ENCODE measurements at regions not wholly inside any gene's neighbourhood (a gene's known extent, or its start where the extent isn't known, plus 50 kb on each side); places are given as distances from the start of the nearest gene placed in this dataset.

DNA sequence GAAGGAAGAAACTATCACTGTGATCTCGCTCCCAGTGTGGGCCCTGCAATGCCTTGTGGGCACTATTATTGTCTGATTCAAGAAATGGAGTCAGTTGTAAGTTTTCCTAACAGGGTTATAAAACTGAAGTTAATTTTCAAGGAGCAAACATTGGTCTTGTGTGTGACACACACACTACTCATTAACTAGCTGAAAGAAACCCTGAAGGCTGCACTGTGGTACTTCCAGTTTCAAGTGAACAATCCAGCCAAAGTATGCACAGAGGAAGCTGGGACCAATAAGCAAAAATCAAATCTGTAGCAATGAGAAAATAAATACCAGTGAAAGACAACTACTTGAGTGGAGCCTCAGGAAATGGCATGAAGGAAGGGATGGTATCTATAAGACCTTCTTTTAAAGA lies 506.6 kb upstream of the POT1 start:
- H3K4me3 ChIP-seq, result no peak overlapping the region
- no peaks in the 10 kb centered on the region for H3K4me1 ChIP-seq (ENCODE audit: control insufficient read depth in 1 of 2, low read depth in 2 of 2)
- ATAC-seq (ENCODE audit: insufficient number of reproducible peaks, low FRiP score, low read depth) (no peak), DNase-seq (ENCODE audit: low spot score) (no peak)
- H3K27me3 ChIP-seq (replicated peaks; ENCODE audit: insufficient read depth), result no peaks in the 10 kb centered on the region
- H3K27ac ChIP-seq, result no peak overlapping the region
- H3K9me3 ChIP-seq, result no peaks in the 10 kb centered on the region
- TF ChIP-seq, protein P1, sequence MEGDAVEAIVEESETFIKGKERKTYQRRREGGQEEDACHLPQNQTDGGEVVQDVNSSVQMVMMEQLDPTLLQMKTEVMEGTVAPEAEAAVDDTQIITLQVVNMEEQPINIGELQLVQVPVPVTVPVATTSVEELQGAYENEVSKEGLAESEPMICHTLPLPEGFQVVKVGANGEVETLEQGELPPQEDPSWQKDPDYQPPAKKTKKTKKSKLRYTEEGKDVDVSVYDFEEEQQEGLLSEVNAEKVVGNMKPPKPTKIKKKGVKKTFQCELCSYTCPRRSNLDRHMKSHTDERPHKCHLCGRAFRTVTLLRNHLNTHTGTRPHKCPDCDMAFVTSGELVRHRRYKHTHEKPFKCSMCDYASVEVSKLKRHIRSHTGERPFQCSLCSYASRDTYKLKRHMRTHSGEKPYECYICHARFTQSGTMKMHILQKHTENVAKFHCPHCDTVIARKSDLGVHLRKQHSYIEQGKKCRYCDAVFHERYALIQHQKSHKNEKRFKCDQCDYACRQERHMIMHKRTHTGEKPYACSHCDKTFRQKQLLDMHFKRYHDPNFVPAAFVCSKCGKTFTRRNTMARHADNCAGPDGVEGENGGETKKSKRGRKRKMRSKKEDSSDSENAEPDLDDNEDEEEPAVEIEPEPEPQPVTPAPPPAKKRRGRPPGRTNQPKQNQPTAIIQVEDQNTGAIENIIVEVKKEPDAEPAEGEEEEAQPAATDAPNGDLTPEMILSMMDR (IDR thresholded peaks at IDR 0.05), result no peak
- no peaks in the 10 kb centered on the region for H3K36me3 ChIP-seq

DNA sequence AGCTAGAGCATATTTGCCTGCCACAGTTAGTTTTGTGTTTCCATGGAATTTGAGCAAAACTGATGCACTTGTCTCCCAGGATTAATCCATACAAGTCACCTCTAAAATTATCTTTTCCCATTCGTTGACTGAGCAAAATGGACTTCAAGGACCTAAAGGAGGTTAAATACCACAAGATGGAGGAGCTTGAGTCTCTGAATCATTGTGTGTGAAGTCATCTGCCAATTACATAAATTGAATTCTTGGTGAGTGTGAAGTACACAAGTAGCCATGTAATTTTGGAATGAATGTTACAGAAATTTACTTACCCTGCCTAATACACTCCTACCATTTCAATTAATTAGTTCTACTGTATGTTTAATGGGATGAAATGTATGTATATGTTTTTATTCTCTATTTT lies 501.7 kb upstream of the POT1 start:
- ATAC-seq (ENCODE audit: insufficient number of reproducible peaks, low FRiP score, low read depth) (no peak), DNase-seq (ENCODE audit: low spot score) (no peak)
- Histone ChIP-seq H3K27ac (no peak overlapping the region), H3K27me3 (replicated peaks; ENCODE audit: insufficient read depth) (no peaks in the 10 kb centered on the region), H3K36me3 (no peaks in the 10 kb centered on the region), H3K9me3 (no peaks in the 10 kb centered on the region), H3K4me3 (no peak overlapping the region), H3K4me1 (ENCODE audit: control insufficient read depth in 1 of 2, low read depth in 2 of 2) (no peaks in the 10 kb centered on the region)
- TF ChIP-seq, protein P1 (IDR thresholded peaks at IDR 0.05), result no peak

DNA sequence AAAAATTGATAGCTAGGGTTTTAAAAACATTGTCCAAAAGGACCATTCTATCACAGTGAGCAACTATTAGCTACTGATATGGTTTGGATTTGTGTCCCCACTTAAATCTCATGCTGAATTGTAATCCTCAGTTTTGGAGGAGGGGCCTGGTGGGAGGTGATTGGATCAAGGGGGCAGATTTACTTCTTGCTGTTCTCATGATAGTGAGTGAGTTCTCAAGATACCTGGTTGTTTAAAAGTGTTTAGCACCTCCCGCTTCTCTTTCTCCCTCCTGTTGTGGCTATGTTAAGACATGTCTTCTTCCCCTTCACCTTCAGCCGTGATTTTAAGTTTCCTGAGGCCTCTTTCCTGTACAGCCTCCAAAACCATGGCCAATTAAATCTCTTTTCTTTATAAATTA lies 500.4 kb upstream of the POT1 start:
- H3K9me3 ChIP-seq, result no peaks in the 10 kb centered on the region
- DNase-seq (ENCODE audit: low spot score) (no peak), ATAC-seq (ENCODE audit: insufficient number of reproducible peaks, low FRiP score, low read depth) (no peak)
- H3K4me3 ChIP-seq, result no peak overlapping the region
- H3K27me3 ChIP-seq (replicated peaks; ENCODE audit: insufficient read depth), result no peaks in the 10 kb centered on the region
- H3K27ac ChIP-seq, result no peak overlapping the region
- H3K4me1 ChIP-seq (ENCODE audit: control insufficient read depth in 1 of 2, low read depth in 2 of 2), result no peaks in the 10 kb centered on the region
- H3K36me3 ChIP-seq, result no peaks in the 10 kb centered on the region
- TF ChIP-seq, protein P1 (IDR thresholded peaks at IDR 0.05), result no peak

DNA sequence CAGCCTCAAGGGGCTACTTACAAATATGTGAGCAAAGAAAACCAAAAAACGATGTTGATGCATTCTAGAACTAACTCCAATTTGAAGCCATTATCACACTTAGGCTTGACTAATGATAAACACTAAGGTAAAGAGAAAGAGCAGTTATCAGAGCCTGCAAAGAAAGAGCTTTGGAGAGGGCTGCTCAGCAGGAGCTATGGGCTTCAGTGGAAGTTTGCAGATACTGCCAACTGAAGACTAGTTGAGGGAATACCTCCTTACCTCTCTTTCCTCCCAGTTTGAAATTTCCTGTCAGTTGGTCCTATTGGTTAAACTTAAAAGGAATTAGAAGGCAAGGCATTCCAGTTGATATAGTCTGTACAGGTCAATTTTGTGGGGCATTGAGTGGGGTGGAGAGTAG lies 498.1 kb upstream of the POT1 start:
- Histone ChIP-seq H3K27me3 (replicated peaks; ENCODE audit: insufficient read depth) (no peaks in the 10 kb centered on the region), H3K9me3 (no peaks in the 10 kb centered on the region), H3K27ac (no peak overlapping the region), H3K4me3 (no peak overlapping the region), H3K36me3 (no peaks in the 10 kb centered on the region), H3K4me1 (ENCODE audit: control insufficient read depth in 1 of 2, low read depth in 2 of 2) (no peaks in the 10 kb centered on the region)
- DNase-seq (ENCODE audit: low spot score), result no peak
- ATAC-seq (ENCODE audit: insufficient number of reproducible peaks, low FRiP score, low read depth), result no peak
- TF ChIP-seq, protein P1 (IDR thresholded peaks at IDR 0.05), result no peak

DNA sequence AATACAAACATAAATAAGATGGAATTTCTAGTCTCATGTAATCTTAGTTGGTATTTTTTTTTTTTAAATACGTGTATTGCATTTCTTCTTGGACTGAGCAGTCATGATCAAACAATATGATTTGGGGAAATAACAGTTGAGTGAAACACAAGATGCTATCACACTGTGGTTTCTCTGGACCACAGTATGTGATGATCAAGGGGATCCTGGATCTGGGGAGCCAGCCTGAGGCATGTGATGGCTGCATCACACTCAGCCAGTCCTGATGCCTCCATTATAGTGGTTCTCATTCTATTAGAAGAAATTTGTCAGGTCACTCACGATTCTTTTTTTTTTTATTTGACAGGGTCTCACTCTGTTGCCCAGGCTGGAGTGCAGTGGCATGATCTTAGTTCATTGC lies 495.9 kb upstream of the POT1 start:
- no peaks in the 10 kb centered on the region for H3K27me3 ChIP-seq (replicated peaks; ENCODE audit: insufficient read depth)
- TF ChIP-seq, protein P1 (IDR thresholded peaks at IDR 0.05), result no peak
- H3K9me3 ChIP-seq, result peaks cover 5% of the 10 kb centered on the region
- DNase-seq (ENCODE audit: low spot score), result no peak
- H3K4me3 ChIP-seq, result no peak overlapping the region
- no peak for ATAC-seq (ENCODE audit: insufficient number of reproducible peaks, low FRiP score, low read depth)
- no peaks in the 10 kb centered on the region for H3K36me3 ChIP-seq
- H3K4me1 ChIP-seq (ENCODE audit: control insufficient read depth in 1 of 2, low read depth in 2 of 2), result no peaks in the 10 kb centered on the region
- H3K27ac ChIP-seq, result no peak overlapping the region
